HUES48 (cell line): ENCODE measurements at regions not wholly inside any gene's neighbourhood (a gene's known extent, or its start where the extent isn't known, plus 50 kb on each side); places are given as distances from the start of the nearest gene placed in this dataset.
"Not testable (repeated sequence)": the region's sequence is repeated elsewhere in the genome, so short reads cannot be mapped to it uniquely, and the experiment has no call there.

Source experiments
- H3K27ac ChIP-seq: one replicate; pipeline ENCODE4 v1.7.0; 2013; ENCODE audit warnings: low read depth, low read length, inconsistent platforms
- H3K27me3 ChIP-seq: 2 replicates; pipeline ENCODE4 v1.6.1; 2013; ENCODE audit warnings: mild to moderate bottlenecking, low read length; ENCODE audit not compliant: control insufficient read depth, insufficient read depth
- H3K36me3 ChIP-seq: 2 replicates; pipeline ENCODE4 v1.6.1; 2013; ENCODE audit warnings: low read length; ENCODE audit not compliant: control insufficient read depth, insufficient read depth
- H3K4me1 ChIP-seq: 2 replicates; pipeline ENCODE4 v1.6.1; 2013; ENCODE audit warnings: mild to moderate bottlenecking, low read length; ENCODE audit not compliant: control insufficient read depth, insufficient read depth
- H3K4me3 ChIP-seq: 2 replicates; pipeline ENCODE4 v1.5.1; 2013; ENCODE audit warnings: mild to moderate bottlenecking, low read depth, low read length
- H3K9ac ChIP-seq: 2 replicates; pipeline ENCODE4 v1.6.1; 2013; ENCODE audit warnings: mild to moderate bottlenecking, low read depth, low read length, moderate library complexity
- H3K9me3 ChIP-seq: 2 replicates; pipeline ENCODE4 v1.6.1; 2013; ENCODE audit warnings: low read length; ENCODE audit not compliant: control insufficient read depth, insufficient read depth

DNA sequence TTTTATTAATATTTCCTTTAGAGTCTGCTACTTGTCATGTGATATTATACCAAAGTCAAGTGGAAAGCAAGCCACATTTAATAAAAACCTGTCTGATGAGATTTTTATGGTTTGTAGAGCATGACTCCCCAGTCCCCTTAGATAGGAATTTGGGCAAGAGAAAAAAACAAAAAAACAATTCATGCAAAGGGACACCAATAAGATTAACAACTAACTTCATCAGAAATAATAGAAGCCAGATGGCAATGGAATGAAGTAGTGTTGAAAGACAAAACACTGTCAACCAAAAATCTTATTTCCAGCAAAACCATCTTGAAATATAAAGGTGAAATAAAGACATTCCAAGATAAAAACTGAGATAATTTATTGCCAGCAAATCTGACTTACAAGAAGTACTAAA lies 228.8 kb upstream of the SGCG start:
- not testable (repeated sequence) for H3K27ac ChIP-seq, H3K9me3 ChIP-seq, H3K9ac ChIP-seq, H3K4me1 ChIP-seq, H3K4me3 ChIP-seq, H3K36me3 ChIP-seq, H3K27me3 ChIP-seq

DNA sequence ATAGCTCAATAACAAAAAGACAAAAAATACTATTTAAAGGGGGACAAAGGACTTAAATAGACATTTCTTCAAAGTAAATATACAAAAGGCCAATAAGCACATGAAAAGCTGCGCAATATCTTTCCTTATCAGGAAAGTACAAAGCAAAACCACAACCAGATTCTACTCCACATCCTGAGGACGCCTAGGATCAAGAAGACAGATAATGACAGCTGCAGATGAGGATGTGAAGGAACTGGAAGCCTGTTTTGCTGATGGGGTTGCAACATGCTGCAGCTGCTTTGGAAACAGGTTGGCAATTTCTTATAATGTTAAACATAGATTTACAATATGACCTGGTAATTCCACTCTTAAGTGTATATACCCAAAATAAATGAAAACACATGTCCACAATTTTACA lies 225.6 kb upstream of the SGCG start:
- not testable (repeated sequence) for H3K9me3 ChIP-seq, H3K27ac ChIP-seq, H3K4me3 ChIP-seq, H3K36me3 ChIP-seq, H3K9ac ChIP-seq, H3K27me3 ChIP-seq, H3K4me1 ChIP-seq

DNA sequence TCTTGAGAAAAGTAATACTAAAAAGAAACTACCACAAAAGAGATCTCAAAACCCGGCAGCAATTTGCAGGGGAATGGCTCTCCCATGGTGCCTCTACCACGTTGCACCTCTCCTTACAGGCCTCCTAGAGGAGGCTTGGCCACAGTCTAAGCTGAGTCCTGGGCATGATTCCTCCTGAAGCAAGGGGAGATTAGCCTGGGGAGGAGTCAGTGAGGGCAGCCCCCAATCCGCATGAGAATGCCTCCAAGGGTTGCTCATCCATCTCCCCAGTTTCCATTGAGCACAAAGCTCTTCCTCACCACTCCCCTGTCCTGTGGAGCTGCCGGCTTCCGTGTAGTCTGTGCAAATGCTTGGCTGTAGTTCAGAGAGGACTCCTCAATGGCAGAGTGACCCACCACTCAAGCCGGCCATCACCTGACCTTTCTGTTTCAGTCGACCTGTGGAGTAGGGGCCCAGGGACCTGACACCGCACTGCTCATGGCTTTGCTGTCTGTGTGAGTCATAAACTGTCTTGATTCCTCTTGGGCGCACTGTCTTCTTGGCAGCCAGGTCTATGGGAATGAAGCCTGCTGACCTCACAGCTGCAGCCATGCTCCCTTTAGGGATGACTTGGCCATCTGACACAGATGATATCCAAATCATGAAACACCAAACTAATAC lies 224.2 kb upstream of the SGCG start:
- H3K4me1 ChIP-seq, H3K4me3 ChIP-seq, H3K9ac ChIP-seq, H3K27ac ChIP-seq, H3K27me3 ChIP-seq, H3K36me3 ChIP-seq, H3K9me3 ChIP-seq: not testable (repeated sequence)

DNA sequence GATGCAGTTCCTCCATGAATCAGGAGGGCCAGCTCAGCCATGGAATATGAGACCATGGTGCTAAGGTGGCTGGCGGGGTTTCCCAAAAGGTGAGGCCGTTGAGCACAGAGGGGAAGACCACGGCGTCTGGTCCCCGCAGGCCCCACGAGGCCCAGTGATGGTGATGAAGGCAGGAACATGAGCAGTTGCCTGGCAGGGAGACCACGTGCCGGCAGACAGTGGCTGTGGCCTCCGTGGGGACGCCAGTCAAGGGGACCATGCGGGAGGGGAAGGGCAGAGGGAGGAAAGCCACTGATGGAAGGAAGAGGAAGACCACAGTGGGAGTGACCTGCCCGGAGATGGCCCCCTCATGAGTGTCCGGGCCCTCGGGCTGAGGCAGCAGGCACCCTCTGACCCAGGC lies 220.9 kb upstream of the SGCG start:
- H3K9ac ChIP-seq, H3K27ac ChIP-seq, H3K36me3 ChIP-seq, H3K27me3 ChIP-seq, H3K4me1 ChIP-seq, H3K4me3 ChIP-seq, H3K9me3 ChIP-seq: not testable (repeated sequence)

DNA sequence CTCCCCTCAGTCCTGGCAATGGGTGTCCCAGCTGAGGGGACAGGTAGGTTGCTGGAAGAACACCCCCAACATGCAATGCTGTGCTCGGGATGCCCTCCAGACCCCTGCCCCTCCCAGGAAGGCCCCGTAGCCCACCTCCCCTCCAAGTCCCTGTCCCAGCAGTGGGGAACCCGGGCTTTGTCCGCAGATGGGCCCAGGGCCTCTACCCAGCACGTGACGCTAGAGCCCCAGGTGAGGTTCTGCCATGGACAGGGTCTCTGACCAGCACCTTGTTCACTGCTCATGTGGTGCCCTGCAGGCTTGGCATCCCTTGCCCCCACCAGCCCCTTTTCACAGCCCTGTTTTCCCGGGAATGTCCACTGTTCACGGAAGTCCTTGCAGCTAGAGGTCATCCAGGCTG lies 220.0 kb upstream of the SGCG start:
- H3K27ac ChIP-seq, result no peak overlapping the region
- no peaks in the 10 kb centered on the region for H3K9me3 ChIP-seq
- H3K9ac ChIP-seq, result no peak overlapping the region
- no peaks in the 10 kb centered on the region for H3K4me1 ChIP-seq
- no peaks in the 10 kb centered on the region for H3K36me3 ChIP-seq
- H3K4me3 ChIP-seq, result no peak overlapping the region
- H3K27me3 ChIP-seq, result no peaks in the 10 kb centered on the region

DNA sequence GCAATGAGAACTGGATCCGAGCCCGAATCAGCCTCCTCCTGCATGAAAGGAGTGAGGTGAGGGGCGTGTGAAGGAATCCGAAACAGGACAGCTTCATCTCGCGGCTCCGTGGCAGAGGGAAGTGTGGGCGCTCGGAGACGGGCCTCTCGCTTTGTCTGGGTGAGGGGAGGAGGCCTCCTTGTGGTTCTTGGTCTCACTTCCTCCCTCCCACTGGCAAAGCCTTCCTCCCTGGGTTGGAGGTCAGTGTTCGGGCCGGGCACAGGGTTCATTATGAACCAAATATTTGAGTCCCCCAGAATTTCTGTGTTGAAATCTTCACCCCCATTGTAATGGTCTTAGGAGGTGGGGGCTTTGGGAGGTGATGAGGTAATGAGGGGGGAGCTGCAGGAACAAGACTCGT lies 219.4 kb upstream of the SGCG start:
- H3K27ac ChIP-seq, H3K36me3 ChIP-seq, H3K27me3 ChIP-seq, H3K9me3 ChIP-seq, H3K4me3 ChIP-seq, H3K9ac ChIP-seq, H3K4me1 ChIP-seq: not testable (repeated sequence)

DNA sequence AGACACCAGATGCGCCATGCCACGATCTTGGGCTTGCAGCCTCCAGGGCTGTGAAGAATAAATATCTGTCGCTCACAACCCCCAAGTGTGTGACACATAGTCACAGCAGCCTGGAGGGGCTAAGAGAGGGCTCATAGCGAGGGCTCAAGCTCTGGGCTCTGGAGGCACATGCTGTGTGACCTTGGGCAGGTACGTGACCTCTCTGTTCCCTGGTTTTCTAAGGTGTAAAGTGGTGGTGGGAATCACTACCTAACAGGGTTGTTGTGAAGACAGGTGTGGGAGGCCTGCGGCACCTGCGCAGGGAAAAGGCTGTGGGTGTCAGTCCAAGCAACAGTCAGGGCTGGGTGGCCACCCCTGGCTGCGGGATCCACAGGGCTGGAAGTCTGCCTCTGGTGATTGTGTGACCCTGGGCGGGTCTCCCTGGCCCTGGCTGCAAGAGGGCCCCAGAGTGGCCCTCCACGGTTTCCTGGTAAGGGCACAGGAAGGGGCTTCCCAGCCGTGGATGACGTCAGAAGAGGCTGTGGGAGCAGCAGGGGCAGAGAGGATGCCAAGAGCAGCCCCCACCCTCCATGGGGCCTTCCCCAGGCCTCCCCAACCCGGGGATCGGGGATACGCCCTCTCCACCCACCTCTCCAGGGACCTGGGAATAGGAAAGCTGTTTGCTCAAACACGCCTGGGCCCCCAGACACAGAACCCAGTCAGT lies 218.8 kb upstream of the SGCG start:
- H3K36me3 ChIP-seq, result no peaks in the 10 kb centered on the region
- H3K27me3 ChIP-seq, result no peaks in the 10 kb centered on the region
- no peak overlapping the region for H3K4me3 ChIP-seq
- no peaks in the 10 kb centered on the region for H3K9me3 ChIP-seq
- no peaks in the 10 kb centered on the region for H3K4me1 ChIP-seq
- no peak overlapping the region for H3K9ac ChIP-seq
- no peak overlapping the region for H3K27ac ChIP-seq

DNA sequence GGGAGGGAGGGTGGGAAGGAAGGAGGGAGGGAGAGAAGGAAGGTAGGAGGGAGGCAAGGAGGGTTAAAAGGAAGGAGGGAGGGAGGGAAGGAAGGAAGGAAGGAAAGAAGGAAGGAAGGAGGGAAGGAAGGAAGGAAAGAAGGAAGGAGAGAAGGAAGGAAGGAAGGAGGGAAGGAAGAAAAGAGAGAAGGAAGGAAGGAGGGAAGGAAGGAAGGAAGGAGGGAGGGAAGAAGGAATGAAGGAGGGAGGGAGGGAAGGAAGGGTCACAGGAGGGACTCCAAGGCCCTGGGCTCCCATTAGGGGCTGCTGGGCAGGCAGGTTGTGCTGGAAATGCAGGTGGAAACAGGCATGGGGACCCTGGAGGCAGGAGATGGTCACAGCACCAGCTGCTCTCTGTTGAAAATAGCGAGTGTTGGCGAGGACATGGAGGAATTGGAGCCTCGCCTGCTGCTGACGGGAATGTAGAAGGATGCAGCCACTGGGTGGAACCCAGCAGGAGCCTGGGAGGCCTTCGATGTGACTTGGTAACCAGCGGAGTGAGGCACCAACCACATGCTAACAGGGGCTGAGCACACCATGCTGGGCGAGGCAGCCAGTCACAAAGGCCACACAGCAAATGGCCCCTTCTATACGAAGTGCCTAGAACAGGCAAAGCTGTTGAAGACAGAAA lies 217.3 kb upstream of the SGCG start:
- H3K9ac ChIP-seq, H3K4me3 ChIP-seq, H3K4me1 ChIP-seq, H3K9me3 ChIP-seq, H3K27me3 ChIP-seq, H3K27ac ChIP-seq, H3K36me3 ChIP-seq: not testable (repeated sequence)

DNA sequence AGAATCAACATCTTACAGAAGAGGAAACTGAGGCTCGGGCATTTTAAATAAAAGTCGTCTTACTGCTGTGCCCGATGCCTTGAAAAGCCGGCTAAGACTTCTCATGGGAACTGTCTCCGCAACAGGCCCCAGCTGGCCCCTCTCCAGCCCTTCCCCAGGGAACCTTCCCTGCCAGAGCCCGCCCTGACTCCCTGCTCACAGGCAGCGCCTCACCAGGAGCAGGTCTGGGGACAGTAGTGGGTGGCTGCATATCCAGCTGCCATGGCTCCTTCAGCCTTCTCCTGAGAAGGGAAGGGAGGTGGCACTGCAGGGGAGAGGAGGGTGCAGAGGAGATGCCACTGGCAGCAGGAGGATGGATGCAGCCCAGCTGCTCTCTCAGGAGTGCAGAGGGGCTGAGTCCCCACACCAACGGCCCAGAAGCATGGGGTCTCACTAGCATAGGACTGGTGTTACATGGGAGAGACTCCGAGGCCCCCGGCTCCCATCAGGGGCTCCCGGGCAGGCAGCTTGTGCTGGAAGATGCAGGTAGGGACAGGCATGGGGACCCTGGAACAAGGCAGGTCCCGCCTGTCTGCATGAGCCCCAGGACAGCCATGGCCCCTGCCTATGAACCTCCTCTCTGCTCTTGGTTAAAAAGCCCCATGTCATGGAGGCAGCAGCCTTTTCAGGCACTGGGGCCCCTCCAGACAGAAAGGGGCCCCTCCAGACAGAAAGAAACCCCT lies 216.4 kb upstream of the SGCG start:
- H3K27ac ChIP-seq, result no peak overlapping the region
- H3K36me3 ChIP-seq, result no peaks in the 10 kb centered on the region
- no peaks in the 10 kb centered on the region for H3K4me1 ChIP-seq
- H3K4me3 ChIP-seq, result no peak overlapping the region
- H3K9me3 ChIP-seq, result no peaks in the 10 kb centered on the region
- H3K27me3 ChIP-seq, result no peaks in the 10 kb centered on the region
- no peak overlapping the region for H3K9ac ChIP-seq

DNA sequence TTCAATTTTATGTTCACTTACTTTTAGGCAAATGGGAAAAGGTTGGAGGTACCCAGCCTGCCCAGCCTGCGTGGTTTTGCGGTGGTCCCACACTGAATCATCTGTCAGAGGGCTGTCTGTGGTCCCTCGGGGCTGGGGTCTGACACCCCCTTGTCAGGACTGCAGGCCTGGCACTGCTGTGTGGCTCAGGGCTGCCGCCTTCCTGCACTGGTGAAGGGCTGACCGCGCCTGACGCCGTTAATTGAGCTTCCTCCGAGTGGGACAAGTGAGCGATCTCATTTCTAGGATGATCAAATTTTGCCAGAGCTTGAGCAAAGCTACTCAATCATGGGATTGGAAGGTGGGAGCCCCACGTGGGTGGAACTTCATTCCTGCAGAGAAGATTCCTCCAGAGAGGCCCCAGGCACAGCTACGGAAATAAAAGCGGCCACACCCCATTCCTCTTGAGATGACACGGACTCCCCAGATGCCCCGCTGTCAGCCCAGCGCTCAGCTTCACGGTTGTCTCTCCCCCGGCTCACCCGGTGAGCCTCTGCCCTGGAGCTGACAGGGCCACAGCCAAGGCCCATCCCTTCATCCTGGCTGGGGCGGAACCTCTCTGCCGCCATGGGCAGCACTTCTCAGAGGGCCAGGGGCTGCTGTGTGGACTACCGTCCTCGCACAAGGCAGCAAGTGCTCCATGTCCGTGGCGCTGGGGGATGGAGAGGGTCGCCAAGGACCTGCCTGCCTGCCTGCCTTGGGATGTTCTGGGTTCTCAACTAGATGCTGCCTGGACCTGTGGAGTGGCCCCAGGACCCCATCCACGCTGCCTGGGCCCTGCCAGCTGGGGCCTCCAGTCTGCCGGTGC lies 215.5 kb upstream of the SGCG start:
- not testable (repeated sequence) for H3K4me1 ChIP-seq, H3K9me3 ChIP-seq, H3K27me3 ChIP-seq, H3K9ac ChIP-seq, H3K36me3 ChIP-seq, H3K27ac ChIP-seq, H3K4me3 ChIP-seq
